Heart left ventricle (tissue), 13 donors: ENCODE measurements at regions not wholly inside any gene's neighbourhood (a gene's known extent, or its start where the extent isn't known, plus 50 kb on each side); places are given as distances from the start of the nearest gene placed in this dataset.

ENCODE experiments used
- CTCF ChIP-seq, 12 donors: fragments of 200-600 bp; sonication (generic) in 4 of 12; IDR thresholded peaks; one replicate each; pipeline versions ENCODE4 v1.5.0 to v1.8.0; 2018 to 2022; ENCODE audit warnings: antibody characterized with exemption in 12 of 12, mild to moderate bottlenecking in 5 of 12
- POLR2A ChIP-seq, 2 donors: fragments of 450-650 bp; IDR thresholded peaks; one replicate each; pipeline ENCODE4 v1.6.1; 2017; ENCODE audit warnings: antibody characterized with exemption in 2 of 2, mild to moderate bottlenecking in 2 of 2, moderate library complexity in 2 of 2
- donor health status: ischemic (EF 13 %, LVEDD 7.1; RV severe dilation, severe dysfunction).
- donor health status: DM: no; HTN: yes; CAD: no.
- donor health status: DM: no; HTN: no; CAD: no.
- donor health status: ischemic (EF 25% LVEDD 6.9; RV normal size, moderate dysfunction).
- donor health status: ischemic (EF 25% LVEDD 5.7; RV mildly dilated, moderate dysfunction).
- donor health status: ischemic (EF 35%, LVEDD 5.7; RV mildly dilated, moderate dysfunction).
- donor health status: nonischemic (EF 11% LVEDD 7.7; RV severe dilation, severe dysfunction).
- donor health status: DM: yes; HTN: yes; CAD: no.
- donor health status: PGD.
- donor health status: ischemic (EF 29% LVEDD 5.4; RV normal size, mild dysfunction).
- donor health status: nonischemic (EF 23%, LVEDD 6.1; RV moderate dilation, normal function).

- no peak for TF ChIP-seq CTCF (IDR thresholded peaks at IDR 0.05)
- no peak for TF ChIP-seq POLR2A (IDR thresholded peaks at IDR 0.05)
Observed at GRCh38 chr10:8633909-8634308, 579.4 kb downstream of the GATA3 start.
